Gastrocnemius medialis (tissue), 4 donors: ENCODE measurements at regions not wholly inside any gene's neighbourhood (a gene's known extent, or its start where the extent isn't known, plus 50 kb on each side); places are given as distances from the start of the nearest gene placed in this dataset.

Source experiments
- POLR2A ChIP-seq, 2 donors: fragments of 450-650 bp; IDR thresholded peaks; one replicate each; pipeline ENCODE4 v1.6.1; 2017; ENCODE audit warnings: antibody characterized with exemption in 2 of 2, mild to moderate bottlenecking in 2 of 2, moderate library complexity in 2 of 2
- TF ChIP-seq, protein P1 (sequence below), 5 experiments: fragments of 450-650 bp in 3 of 5; fragments of 200-600 bp in 2 of 5; sonication (generic) in 2 of 5; IDR thresholded peaks in 4 of 5; conservative IDR thresholded peaks in 1 of 5; 1 replicate in 4 of 5; 2 replicates in 1 of 5; pipeline ENCODE4 v1.5.1; 2016 to 2019; ENCODE audit warnings: antibody characterized with exemption in 5 of 5, mild to moderate bottlenecking in 3 of 5, moderate library complexity in 3 of 5

DNA sequence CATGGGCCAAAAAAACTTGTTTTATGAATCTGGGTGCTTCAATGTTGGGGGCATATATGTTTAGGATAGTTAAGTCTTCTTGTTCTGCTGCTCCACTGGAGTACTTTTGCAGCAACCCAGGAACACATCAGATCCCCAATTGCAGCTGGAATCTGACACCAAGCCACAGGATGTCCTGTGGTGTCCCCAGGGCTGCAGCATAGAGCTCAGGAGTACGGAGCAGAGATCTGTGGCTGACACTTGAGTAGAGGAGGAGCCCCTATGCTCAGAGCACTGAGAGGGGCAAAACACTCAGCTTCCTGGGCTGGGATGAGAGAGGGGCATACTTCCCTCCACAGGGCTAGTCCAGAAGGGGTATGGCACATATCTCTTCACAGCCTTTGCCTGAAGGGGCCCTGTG is 138.9 kb upstream of the ERBB4 start:
- TF ChIP-seq POLR2A (IDR thresholded peaks at IDR 0.05) = no peak
- TF ChIP-seq, protein P1, sequence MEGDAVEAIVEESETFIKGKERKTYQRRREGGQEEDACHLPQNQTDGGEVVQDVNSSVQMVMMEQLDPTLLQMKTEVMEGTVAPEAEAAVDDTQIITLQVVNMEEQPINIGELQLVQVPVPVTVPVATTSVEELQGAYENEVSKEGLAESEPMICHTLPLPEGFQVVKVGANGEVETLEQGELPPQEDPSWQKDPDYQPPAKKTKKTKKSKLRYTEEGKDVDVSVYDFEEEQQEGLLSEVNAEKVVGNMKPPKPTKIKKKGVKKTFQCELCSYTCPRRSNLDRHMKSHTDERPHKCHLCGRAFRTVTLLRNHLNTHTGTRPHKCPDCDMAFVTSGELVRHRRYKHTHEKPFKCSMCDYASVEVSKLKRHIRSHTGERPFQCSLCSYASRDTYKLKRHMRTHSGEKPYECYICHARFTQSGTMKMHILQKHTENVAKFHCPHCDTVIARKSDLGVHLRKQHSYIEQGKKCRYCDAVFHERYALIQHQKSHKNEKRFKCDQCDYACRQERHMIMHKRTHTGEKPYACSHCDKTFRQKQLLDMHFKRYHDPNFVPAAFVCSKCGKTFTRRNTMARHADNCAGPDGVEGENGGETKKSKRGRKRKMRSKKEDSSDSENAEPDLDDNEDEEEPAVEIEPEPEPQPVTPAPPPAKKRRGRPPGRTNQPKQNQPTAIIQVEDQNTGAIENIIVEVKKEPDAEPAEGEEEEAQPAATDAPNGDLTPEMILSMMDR (IDR thresholded peaks at IDR 0.05 in 4 of 5, conservative IDR thresholded peaks at IDR 0.05 in 1 of 5) = no peak
